ENCODE measurements at regions not wholly inside any gene's neighbourhood (a gene's known extent, or its start where the extent isn't known, plus 50 kb on each side); places are given as distances from the start of the nearest gene placed in this dataset.

DNA sequence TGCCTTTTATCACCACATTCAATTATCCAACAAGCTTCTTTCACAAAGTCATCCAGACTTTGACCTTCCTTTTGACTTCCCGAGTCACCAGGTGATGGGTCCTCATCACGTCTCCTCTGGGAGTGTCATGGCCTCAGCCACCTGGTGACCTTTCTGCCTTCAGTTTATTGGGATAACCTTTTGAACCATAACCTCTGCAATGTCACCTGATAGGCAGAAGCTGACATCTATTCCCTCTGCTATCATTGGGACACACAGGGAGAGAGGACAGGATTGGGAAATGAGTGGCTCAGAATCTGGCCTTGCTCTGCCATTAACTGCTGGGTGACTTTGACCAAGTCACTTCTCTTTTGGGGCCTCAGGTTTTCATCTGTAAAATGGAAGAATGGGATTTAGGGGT lies 388.7 kb downstream of the NUAK1 start:
- TF ChIP-seq YY1 (IDR thresholded peaks at IDR 0.05; ENCODE audit: extremely low read depth, insufficient replicate concordance, low read depth, low read length) (no peak), POLR2AphosphoS5 (IDR thresholded peaks at IDR 0.05; ENCODE audit: low read depth, low read length) (no peak), TCF7L2 (IDR thresholded peaks at IDR 0.05; ENCODE audit: borderline replicate concordance, extremely low read depth, insufficient read depth, insufficient read length) (no peak), POLR2A (IDR thresholded peaks at IDR 0.05; ENCODE audit: borderline replicate concordance, extremely low read depth, insufficient read depth, insufficient read length) (no peak), SIN3A (IDR thresholded peaks at IDR 0.05; ENCODE audit: low read depth) (no peak), CEBPB (IDR thresholded peaks at IDR 0.05; ENCODE audit: low read depth) (no peak), ZNF274 (IDR thresholded peaks at IDR 0.05; ENCODE audit: low read depth, low read length) (no peak), EZH2 (IDR thresholded peaks at IDR 0.05) (no peak), JUND (IDR thresholded peaks at IDR 0.05) (no peak), RAD21 (IDR thresholded peaks at IDR 0.05; ENCODE audit: low read depth) (no peak)
- TF ChIP-seq, protein P1, sequence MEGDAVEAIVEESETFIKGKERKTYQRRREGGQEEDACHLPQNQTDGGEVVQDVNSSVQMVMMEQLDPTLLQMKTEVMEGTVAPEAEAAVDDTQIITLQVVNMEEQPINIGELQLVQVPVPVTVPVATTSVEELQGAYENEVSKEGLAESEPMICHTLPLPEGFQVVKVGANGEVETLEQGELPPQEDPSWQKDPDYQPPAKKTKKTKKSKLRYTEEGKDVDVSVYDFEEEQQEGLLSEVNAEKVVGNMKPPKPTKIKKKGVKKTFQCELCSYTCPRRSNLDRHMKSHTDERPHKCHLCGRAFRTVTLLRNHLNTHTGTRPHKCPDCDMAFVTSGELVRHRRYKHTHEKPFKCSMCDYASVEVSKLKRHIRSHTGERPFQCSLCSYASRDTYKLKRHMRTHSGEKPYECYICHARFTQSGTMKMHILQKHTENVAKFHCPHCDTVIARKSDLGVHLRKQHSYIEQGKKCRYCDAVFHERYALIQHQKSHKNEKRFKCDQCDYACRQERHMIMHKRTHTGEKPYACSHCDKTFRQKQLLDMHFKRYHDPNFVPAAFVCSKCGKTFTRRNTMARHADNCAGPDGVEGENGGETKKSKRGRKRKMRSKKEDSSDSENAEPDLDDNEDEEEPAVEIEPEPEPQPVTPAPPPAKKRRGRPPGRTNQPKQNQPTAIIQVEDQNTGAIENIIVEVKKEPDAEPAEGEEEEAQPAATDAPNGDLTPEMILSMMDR (IDR thresholded peaks at IDR 0.05 in 2 of 3, conservative IDR thresholded peaks at IDR 0.05 in 1 of 3; ENCODE audit: borderline replicate concordance in 1 of 3, insufficient read depth in 1 of 3, low read depth in 2 of 3, low read length in 2 of 3): no peak
- TF ChIP-seq, protein P2, sequence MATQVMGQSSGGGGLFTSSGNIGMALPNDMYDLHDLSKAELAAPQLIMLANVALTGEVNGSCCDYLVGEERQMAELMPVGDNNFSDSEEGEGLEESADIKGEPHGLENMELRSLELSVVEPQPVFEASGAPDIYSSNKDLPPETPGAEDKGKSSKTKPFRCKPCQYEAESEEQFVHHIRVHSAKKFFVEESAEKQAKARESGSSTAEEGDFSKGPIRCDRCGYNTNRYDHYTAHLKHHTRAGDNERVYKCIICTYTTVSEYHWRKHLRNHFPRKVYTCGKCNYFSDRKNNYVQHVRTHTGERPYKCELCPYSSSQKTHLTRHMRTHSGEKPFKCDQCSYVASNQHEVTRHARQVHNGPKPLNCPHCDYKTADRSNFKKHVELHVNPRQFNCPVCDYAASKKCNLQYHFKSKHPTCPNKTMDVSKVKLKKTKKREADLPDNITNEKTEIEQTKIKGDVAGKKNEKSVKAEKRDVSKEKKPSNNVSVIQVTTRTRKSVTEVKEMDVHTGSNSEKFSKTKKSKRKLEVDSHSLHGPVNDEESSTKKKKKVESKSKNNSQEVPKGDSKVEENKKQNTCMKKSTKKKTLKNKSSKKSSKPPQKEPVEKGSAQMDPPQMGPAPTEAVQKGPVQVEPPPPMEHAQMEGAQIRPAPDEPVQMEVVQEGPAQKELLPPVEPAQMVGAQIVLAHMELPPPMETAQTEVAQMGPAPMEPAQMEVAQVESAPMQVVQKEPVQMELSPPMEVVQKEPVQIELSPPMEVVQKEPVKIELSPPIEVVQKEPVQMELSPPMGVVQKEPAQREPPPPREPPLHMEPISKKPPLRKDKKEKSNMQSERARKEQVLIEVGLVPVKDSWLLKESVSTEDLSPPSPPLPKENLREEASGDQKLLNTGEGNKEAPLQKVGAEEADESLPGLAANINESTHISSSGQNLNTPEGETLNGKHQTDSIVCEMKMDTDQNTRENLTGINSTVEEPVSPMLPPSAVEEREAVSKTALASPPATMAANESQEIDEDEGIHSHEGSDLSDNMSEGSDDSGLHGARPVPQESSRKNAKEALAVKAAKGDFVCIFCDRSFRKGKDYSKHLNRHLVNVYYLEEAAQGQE (IDR thresholded peaks at IDR 0.05; ENCODE audit: low read depth): no peak
- TF ChIP-seq, protein P3, sequence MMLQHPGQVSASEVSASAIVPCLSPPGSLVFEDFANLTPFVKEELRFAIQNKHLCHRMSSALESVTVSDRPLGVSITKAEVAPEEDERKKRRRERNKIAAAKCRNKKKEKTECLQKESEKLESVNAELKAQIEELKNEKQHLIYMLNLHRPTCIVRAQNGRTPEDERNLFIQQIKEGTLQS (IDR thresholded peaks at IDR 0.05): no peak
